ENCODE measurements at regions not wholly inside any gene's neighbourhood (a gene's known extent, or its start where the extent isn't known, plus 50 kb on each side); places are given as distances from the start of the nearest gene placed in this dataset.
"Not testable (repeated sequence)": the region's sequence is repeated elsewhere in the genome, so short reads cannot be mapped to it uniquely, and the experiment has no call there.

GRCh38 chr7:85287106-85287825 is 100.4 kb upstream of the SEMA3D start:
- DNase-seq, result no peak

DNA sequence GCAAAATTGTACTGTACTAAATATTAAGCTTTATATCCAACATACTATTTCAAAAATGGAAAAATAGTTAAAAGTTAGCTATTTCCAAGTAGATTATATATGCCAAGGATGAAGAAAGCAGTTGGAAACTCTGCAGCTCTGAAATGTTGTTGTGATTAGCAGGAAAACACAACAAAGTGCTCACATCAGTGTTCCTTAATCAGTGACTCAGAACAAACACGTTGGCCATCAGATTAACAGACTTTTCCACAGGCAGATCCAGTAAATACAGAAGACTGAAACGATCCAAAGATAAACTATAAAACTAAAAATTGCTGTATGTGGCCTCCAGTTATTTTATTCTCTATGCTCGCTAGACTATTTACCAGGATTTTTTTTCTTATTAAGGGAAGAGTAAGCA is 99.6 kb upstream of the SEMA3D start:
- DNase-seq, result no peak

GRCh38 chr7:85285527-85285926 is 98.7 kb upstream of the SEMA3D start:
- DNase-seq, result no peak

DNA sequence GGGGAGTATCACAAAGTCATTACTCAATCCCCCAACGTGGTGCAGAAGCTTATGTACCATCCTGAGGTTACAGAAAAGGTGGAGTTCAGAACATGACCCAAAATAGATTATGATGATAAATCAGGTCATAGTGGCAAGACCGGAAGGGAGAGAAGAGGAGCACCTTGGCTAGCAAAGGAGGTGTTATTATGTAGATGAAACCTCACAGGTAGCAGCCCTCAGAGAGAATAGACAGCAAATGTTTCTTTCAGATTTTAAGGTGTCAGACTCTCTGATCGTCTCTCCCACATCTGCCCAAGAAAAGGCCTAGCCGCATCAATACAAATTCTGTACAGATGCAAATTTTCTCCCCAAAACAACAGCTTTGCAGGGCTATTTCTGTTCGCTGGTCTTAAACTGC is 88.3 kb upstream of the SEMA3D start:
- no peak for DNase-seq

- no peak for DNase-seq
These were observed 87.6 kb upstream of the SEMA3D start for GRCh38 chr7:85274454-85274853.

- DNase-seq, result no peak
These were observed 76.0 kb upstream of the SEMA3D start for GRCh38 chr7:85262891-85263290.

- no peak for DNase-seq
These were observed 74.5 kb upstream of the SEMA3D start for GRCh38 chr7:85261336-85261735.

DNA sequence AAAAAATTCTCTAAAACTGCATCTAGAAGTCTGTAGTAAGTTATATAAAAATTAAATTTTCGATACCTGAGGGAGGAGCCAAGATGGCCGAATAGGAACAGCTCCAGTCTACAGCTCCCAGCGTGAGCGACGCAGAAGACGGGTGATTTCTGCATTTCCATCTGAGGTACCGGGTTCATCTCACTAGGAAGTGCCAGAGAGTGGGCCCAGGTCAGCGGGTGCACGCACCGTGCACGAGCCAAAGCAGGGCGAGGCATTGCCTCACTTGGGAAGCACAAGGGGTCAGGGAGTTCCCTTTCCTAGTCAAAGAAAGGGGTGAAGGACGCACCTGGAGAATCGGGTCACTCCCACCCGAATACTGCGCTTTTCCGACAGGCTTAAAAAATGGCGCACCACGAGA is 62.9 kb upstream of the SEMA3D start:
- not testable (repeated sequence) for DNase-seq

DNA sequence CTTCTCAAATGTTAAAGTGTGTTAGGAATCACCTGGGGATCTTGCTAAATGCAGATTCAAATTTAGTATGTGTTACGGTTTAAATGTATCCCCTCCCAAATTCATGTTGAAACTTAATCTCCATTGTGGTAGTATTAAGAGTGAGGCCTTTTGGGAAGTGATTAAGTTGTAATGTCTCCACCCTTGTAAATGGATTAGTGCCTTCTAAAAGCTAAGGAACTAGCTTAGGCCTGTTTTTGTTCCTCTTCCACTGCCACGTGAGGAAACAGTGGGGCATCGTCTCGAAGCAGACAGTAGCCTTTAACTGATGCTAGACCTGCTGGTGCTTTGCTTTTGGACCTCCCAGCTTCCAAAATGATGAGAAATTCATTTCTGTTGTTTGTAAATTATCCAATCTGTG is 52.3 kb upstream of the SEMA3D start:
- DNase-seq, result no peak

GRCh38 chr7:85237721-85238120 is 50.9 kb upstream of the SEMA3D start:
- no peak for DNase-seq
